ENCODE measurements at regions not wholly inside any gene's neighbourhood (a gene's known extent, or its start where the extent isn't known, plus 50 kb on each side); places are given as distances from the start of the nearest gene placed in this dataset.

DNA sequence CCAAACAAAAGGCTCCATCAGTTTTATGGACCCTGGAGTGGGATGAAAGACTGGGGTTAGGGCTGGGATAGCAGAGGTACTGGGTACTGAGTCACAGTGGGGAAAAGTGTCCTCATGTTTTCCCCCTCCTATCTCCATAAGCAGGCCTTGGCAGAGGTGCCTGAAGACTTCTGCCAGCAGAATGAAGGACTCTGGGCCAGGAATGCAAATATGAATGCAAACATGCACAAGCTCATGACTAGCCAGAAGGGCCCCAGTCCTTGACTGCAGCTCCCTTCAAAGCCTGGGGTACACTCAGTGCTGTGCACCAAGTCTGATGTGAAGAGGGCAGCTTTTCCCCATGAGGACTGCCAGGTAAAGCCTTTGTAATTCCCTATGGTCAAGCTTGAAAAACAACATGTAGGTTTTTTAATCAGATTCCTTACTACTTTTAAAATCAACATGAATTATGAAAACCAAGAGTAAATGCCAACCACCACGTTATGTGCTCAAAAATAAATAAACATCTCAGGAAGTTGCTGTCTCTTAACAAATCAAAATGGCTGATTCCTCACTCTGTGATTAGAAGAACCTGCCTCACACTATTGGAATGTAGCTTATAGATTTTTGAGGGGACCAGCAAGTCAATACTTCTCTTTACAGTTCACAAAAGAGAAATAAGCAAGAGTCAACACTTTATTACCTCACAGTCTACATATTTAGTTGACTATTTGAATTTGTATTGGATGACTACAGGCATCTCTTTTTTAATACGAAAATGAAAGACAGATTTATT is 1512.0 kb downstream of the ARAP2 start:
- in situ Hi-C loops (cut with HindIII; ENCODE audit: low sequenced_read_pairs), result no loop called here
- TF ChIP-seq, protein P1, sequence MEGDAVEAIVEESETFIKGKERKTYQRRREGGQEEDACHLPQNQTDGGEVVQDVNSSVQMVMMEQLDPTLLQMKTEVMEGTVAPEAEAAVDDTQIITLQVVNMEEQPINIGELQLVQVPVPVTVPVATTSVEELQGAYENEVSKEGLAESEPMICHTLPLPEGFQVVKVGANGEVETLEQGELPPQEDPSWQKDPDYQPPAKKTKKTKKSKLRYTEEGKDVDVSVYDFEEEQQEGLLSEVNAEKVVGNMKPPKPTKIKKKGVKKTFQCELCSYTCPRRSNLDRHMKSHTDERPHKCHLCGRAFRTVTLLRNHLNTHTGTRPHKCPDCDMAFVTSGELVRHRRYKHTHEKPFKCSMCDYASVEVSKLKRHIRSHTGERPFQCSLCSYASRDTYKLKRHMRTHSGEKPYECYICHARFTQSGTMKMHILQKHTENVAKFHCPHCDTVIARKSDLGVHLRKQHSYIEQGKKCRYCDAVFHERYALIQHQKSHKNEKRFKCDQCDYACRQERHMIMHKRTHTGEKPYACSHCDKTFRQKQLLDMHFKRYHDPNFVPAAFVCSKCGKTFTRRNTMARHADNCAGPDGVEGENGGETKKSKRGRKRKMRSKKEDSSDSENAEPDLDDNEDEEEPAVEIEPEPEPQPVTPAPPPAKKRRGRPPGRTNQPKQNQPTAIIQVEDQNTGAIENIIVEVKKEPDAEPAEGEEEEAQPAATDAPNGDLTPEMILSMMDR (IDR thresholded peaks at IDR 0.05; ENCODE audit: low read depth, low read length), result no peak
- no peak overlapping the region for H3K4me3 ChIP-seq (ENCODE audit: low read depth, low read length)
- DNase-seq (ENCODE audit: low read depth, low spot score), result no peak

DNA sequence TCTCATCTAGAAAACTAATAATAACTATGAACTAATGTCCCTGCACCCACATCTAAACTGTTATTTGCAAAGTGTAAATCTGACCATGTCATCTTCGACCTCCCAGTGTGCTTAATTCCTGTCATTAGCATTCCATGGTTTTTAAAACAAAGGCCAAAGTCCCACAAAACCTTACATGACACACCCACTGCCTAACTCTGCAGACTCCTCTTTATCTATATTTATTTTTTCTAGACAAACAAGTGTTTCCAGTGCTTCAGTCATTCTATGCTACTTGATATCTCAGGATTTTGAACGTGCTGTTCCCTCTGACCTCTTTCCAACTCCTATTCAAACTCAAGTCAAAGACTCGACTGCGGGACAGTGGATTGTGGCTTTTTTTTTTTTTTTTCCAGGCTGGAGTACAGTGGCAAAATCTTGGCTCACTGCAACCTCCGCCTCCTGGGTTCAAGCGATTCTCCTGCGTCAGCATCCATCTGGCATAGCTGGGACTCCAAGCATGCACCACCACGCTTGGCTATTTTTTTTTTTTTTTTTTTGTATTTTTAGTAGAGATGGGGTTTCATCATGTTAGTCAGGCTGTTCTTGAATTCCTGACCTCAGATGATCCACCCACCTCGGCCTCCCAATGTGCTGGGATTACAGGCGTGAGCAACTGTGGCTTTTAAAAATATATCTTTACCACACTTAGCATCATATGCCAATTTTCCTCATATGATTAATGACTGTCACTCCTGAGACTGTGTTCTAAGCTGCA is 1511.0 kb downstream of the ARAP2 start:
- TF ChIP-seq, protein P1 (IDR thresholded peaks at IDR 0.05; ENCODE audit: low read depth, low read length), result no peak
- no peak overlapping the region for H3K4me3 ChIP-seq (ENCODE audit: low read depth, low read length)
- in situ Hi-C loops (cut with HindIII; ENCODE audit: low sequenced_read_pairs), result no loop called here
- no peak for DNase-seq (ENCODE audit: low read depth, low spot score)

DNA sequence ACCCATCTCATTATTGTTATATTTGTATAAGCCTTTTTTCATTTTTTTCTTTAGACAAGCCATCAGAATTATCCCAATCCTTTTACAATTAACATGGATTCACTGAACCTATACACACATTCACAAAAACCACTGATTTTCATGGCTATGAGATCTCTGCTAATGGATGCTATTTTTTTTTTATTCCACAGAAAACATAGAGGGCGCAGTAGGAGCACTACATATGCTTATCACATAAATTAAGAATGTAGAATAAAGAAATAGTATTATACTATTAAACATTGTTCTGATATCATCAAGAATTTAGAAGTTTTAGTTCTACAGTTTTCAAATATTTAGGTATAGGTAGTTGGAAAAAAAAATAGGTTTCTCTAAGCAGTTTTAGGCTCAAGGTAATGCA is 1477.4 kb downstream of the ARAP2 start:
- no peak for DNase-seq (ENCODE audit: low read depth, low spot score)
- no peak overlapping the region for H3K4me3 ChIP-seq (ENCODE audit: low read depth, low read length)
- in situ Hi-C loops (cut with HindIII; ENCODE audit: low sequenced_read_pairs), result no loop called here
- TF ChIP-seq, protein P1 (IDR thresholded peaks at IDR 0.05; ENCODE audit: low read depth, low read length), result no peak

DNA sequence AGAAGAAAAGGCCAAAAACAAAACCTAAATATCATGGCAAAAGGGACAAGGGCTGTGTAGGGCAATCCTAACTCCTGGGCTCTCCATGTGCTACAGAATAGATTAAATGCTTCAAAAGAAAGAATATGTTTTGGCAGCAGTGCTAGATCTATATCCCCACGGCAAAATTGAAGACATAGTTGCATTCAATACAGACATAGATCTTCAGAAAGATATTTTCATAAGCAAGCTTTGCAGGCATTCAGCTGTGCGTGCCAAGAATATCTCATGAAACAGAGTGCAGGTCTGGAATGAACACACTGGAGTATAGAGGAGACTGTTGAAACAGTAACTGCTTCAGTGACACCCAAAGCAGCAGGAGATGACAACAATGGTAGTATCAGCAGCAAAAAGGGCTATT is 1476.9 kb downstream of the ARAP2 start:
- DNase-seq (ENCODE audit: low read depth, low spot score), result no peak
- TF ChIP-seq, protein P1 (IDR thresholded peaks at IDR 0.05; ENCODE audit: low read depth, low read length), result no peak
- H3K4me3 ChIP-seq (ENCODE audit: low read depth, low read length), result no peak overlapping the region
- in situ Hi-C loops (cut with HindIII; ENCODE audit: low sequenced_read_pairs), result no loop called here

DNA sequence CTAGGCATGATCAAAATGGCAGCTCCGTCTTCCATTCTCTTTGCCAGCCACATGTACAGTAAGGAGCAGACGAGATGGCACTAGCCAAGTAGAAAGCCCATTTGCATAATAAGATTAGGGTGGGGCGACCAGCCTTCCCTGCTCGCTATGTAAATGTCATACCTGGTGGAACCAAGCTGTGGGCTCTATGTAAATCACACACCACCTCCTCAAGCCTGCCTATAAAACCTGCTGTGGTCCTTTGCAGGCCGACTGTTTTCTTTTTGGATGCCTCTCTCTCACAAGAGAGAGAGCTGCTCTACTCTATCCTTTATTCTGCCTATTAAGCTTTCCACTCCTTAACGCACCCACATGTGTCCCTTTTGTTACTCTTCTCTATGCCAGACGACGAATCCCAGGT is 1472.7 kb downstream of the ARAP2 start:
- TF ChIP-seq, protein P1 (IDR thresholded peaks at IDR 0.05; ENCODE audit: low read depth, low read length), result no peak
- H3K4me3 ChIP-seq (ENCODE audit: low read depth, low read length), result no peak overlapping the region
- DNase-seq (ENCODE audit: low read depth, low spot score), result no peak
- in situ Hi-C loops (cut with HindIII; ENCODE audit: low sequenced_read_pairs), result no loop called here

DNA sequence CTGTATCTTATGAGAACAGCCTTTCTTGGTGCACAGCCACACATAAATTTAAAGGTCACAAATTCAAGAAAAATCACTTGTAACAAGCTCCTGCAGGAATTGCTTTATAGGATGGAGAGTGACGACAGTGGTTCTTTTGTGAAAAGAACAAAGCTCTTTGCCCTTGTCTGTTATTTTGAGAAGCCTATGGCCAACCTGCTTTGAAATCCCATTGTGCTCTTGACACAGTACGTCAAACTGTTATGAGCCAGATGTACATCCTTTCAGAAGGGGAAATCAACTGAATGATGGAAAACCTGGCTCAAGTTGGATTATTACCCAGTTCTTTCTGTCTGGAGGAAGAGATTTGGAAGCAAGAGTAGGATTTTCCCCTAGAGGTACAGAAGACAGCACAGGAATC is 1454.2 kb downstream of the ARAP2 start:
- in situ Hi-C loops (cut with HindIII; ENCODE audit: low sequenced_read_pairs), result no loop called here
- DNase-seq (ENCODE audit: low read depth, low spot score), result no peak
- no peak overlapping the region for H3K4me3 ChIP-seq (ENCODE audit: low read depth, low read length)
- TF ChIP-seq, protein P1 (IDR thresholded peaks at IDR 0.05; ENCODE audit: low read depth, low read length), result no peak

Measured in astrocyte of the spinal cord (primary cell).